ENCODE measurements at regions not wholly inside any gene's neighbourhood (a gene's known extent, or its start where the extent isn't known, plus 50 kb on each side); places are given as distances from the start of the nearest gene placed in this dataset.
"Not testable (repeated sequence)": the region's sequence is repeated elsewhere in the genome, so short reads cannot be mapped to it uniquely, and the experiment has no call there.

DNA sequence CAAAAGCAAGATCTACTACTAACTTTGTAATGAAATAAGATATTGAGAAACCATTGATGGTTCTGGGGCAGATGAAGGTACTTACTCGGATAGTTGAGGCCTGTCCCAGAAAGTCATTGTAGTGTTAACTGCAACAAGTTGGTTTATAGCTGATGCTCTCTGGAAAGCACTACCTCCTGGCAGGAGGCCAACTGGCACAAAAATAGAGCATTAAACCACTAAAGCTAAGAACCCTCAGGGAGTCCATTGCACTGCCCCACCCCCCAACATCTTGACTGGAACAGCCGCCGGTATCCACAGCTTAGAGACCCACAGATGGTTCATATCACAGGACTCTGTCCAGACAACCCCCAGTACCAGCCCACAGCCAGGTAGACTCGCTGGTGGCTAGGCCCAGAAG is 552.5 kb upstream of the CRIM1 start:
- DNase-seq (no peak), ATAC-seq (no peak)

DNA sequence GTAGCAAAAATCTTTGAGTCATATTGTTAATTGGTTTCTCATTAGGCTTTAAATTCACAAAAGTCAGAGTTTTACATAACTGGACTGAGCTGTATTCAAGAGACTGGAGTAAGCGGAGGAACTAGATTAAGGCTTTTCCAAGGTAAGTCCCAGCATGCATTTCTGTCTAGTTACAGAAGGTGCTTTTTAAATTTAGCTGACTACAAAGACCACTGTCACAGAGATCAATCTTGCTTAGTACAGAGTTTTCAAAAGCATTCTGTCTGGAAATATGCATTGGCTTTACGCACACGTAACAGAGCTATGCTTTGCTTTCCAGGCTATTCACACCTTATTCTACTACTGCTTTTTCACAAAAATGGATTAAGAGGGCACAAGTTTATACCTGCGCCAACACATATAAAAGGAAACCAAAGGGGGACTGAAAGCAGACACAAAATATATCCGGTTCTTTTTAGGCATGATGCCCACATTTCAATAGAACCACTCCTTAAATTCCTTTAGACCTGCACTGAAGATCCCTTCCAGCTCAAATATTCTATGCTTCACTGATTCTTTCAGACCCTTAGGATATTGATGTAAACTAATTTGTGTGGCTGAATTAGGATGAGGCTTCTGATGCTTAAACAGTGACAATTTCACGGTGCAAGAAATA is 560.7 kb upstream of the CRIM1 start:
- DNase-seq (no peak), ATAC-seq (no peak)

- ATAC-seq (no peak), DNase-seq (no peak)
Observed at GRCh38 chr2:35790292-35790691, 565.3 kb upstream of the CRIM1 start.

DNA sequence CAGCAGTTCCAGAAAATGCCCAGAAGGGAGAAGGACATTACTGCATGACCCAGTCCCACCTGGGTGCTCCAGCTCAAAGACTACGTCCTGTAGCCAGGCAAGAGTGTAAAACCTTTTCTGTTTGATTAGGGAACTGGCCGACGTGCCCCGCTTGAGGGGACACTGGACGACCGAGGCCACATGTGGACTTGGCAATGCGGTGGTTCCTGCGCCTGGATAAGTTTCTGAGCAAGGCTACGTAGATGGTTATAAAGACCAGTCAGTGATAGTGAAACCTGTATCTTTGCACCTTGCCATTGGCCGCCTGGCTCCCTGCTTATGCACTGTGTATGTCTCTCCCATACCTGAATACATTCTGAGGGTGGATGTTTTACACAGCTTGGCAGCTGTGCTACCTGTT is 567.0 kb upstream of the CRIM1 start:
- ATAC-seq, result no peak

DNA sequence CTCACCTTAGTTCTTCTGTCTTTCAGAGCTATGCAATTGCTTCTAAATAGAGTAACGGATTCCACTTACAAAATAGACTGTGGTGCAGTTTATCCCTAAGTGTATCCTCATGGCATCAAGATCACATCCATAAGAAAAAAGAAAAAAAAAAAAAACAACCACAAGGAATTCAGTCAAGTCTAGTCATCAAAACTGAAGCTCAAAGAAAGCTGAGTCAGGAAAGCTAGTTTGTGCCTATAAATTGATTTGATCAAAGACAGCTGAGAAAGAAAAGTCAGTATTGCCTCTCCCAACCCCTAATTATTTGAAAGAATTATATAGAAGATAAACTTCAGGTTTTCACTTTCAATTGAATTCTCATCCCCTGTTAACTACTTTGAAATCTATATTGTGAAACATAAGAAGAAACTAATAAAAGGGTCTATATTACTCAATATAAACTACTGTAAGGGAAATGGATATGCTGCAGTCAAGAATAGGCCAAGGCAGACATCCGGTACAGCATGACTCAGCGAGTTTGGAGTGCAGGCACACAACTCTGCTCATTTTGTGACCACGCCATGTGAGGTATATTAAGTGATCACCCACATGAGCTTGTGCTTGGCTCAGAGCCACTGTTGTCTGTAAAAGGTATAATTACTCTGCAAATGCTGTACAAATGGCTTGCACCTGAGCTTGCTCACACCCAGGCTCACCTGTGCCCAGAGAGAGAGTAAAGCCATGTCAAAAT is 568.1 kb upstream of the CRIM1 start:
- DNase-seq, result no peak

More for the DNA sequence above, 567.0 kb upstream of the CRIM1 start:
- DNase-seq, result no peak

DNA sequence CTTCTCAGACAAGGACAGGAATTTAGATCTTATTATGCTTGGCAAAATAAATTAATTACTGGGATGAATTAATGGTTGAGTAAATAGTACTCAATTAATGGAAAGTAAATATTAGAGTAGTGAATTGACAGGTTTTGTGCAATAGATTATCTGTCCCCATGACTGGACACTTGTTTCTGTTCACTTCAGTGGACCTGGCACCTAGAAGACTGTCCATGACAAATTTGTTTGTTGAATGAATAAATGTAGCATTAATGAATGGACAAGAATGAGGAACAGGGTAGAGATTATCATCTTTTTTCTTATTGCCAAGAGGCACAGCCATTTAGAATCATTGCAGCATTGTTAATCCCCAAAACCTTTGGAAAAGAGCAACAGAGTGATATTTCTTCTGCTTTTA is 570.0 kb upstream of the CRIM1 start:
- ATAC-seq (no peak), DNase-seq (no peak)

More for the DNA sequence above, 568.1 kb upstream of the CRIM1 start:
- no peak for ATAC-seq

GRCh38 chr2:35784777-35785176 is 570.8 kb upstream of the CRIM1 start:
- ATAC-seq, result no peak

DNA sequence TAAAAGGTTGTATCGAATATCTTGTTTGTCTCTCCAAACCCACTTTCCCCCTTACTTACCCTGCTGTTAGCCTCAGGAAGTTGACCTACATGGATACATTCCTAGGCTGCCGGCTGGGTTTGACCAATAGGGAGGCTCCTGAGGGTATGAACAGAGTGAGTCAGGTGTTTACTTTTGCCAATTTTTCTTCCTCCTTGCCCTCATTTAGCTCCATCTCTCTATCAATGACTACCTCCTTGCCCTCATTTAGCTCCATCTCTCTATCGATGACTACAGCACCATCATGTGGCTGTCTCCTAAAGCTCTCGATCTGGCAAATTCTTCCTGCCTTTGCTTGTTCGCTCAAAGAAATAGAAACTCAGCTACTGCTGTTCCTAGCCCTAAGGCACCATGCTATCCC is 571.9 kb upstream of the CRIM1 start:
- ATAC-seq (no peak), DNase-seq (no peak)

More at GRCh38 chr2:35784777-35785176, 570.8 kb upstream of the CRIM1 start:
- no peak for DNase-seq

DNA sequence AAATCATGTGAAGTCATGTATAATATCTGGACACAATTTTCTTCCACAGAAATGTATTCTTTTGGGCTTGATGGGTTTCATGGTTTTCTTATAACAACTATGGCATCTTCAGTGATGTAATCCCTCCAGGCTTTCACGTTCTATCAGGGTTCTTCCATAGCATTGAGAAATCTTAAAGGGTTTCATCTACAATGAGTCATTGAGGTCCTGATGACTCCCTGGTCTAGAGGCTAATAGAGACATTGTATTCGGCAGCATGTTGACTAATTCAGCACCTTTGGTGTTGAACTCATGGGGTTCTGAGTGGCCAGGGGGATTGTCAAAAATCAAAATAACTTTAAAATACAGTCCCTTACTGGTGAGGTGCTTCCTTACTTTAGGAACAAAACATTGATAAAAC is 614.0 kb upstream of the CRIM1 start:
- ATAC-seq, result no peak

GRCh38 chr2:35731674-35732073 is 623.9 kb upstream of the CRIM1 start:
- DNase-seq (no peak), ATAC-seq (no peak)

More for the DNA sequence above, 614.0 kb upstream of the CRIM1 start:
- no peak for DNase-seq

- DNase-seq (no peak), ATAC-seq (no peak)
Observed at GRCh38 chr2:35714883-35715282, 640.7 kb upstream of the CRIM1 start.

- no peak for DNase-seq
- ATAC-seq, result no peak
Observed at GRCh38 chr2:35708411-35708923, 647.1 kb upstream of the CRIM1 start.

DNA sequence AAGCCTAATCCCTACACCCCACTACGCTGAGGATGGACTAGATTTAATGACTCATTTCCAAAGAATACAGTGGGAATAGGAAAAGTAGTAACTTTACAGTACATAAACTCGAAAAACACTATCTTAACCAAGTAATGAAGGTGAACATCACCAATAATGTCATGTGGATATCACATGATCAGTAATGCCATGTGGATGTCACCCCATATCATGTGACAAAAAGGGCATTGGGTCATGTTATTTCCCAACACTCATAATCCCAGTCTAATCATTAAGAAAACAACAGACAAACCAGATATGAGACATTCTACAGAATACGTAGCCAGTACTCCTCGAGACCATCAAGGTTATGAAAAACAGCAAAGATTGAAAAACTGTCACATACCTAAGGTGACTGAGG is 667.3 kb upstream of the CRIM1 start:
- ATAC-seq (no peak), DNase-seq (no peak)

DNA sequence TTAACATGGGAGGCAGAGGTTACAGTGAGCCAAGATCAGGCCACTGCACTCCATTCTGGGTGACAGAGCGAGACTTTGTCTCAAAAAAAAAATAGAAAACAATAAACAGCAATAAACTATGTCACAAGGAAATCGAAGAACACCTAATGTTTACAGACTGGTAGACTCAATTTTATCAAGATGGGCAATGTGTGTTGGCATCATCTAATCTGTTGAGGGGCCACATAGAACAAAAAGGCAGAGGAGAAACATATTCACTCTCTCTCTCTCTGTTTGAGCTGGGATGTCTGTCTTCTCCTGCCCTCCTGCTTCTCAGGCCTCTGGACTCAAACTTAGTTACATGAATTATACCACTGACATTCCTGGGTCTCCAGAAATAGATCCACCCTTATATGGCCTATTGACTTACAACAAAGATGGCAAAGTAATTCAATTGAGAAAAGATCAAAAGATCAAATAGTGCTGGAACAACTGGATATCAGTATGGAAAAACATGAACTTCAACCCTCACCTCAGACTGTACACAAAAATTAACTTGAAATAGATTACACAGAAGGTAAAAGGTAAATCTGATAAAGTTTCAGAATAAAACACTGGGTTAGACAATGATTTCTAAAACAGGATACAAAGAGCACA is 703.8 kb upstream of the CRIM1 start:
- no peak for ATAC-seq
- DNase-seq, result no peak

DNA sequence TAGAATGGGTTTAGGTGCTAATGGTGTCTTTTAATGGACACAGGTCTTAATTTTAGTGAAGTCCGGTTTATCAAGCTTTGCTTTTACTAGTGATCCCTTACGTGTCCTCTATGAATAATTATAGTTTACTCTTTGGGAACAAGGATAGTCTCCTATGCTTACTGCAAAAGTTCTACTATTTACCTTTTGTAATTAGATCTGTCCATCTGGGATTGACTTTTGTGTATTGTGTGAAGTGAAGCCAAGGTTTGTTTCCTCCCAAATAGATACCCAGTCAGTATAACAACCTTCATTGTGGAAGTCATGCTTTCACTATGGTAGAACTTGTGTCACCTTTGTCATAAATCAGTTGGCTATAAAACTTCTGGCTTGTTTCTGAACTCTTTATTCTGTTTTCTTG is 740.9 kb upstream of the CRIM1 start:
- ATAC-seq (no peak), DNase-seq (no peak)

DNA sequence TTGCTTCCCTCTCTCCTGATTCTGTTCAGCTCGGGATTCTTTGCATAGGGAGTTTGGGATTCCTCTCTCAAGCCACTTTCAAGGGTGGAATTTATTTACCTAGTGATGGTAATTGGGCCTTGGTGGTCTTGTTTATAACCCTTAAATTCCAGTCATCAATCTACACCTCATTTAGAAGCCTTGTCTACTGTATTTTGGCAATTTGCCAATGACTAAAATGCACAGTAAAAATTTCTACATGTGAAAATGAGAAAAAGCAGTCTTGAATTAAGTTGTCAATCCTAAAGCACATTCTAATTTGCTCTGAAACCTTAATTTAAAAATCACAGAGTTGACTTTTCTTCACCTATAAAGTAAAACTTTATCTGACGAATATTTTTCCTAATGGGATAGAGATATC is 749.2 kb upstream of the CRIM1 start:
- ATAC-seq (no peak), DNase-seq (no peak)

DNA sequence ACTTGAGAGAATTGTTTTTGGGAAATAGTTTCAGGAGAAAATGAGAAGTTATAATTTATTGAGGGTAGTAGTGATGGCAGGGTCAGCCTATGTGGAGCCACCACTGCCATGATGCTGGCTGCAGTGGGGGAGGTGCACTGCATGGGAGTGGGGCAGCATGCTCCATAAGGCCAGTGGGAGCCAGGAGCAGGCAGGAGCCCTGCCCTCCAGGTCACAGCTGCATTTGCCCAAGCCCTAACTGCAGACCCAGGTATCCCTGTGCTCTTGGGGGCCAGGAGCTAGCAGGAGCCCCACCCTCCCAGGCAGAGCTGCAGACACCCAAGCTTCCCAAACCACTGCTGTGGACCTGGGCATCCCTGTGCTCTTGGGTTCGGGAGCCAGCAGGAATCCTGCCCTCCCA is 757.3 kb upstream of the CRIM1 start:
- ATAC-seq (no peak), DNase-seq (no peak)

DNA sequence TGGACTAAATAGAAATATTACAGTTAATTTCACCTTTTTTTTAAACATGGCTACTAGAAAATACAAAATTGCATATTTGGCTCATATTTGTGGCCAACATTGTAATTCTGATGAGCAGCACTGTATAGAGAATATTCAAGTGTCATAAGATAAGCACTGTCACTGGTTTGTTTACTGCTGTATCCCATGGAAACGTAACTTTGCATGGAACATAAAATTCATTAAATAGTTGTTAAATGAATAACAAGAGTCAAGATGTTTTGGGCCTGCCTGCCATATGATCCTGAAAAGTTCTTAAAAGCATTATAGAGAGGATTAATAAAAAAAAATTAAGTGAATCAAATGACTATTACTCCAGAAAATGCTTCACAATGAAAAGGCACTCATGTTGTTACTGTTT is 763.7 kb upstream of the CRIM1 start:
- ATAC-seq, result no peak

GRCh38 chr2:35585972-35586371 is 769.6 kb upstream of the CRIM1 start:
- DNase-seq (no peak), ATAC-seq (no peak)

More for the DNA sequence above, 763.7 kb upstream of the CRIM1 start:
- DNase-seq, result no peak

- DNase-seq, result no peak
- no peak for ATAC-seq
Observed at GRCh38 chr2:35582637-35583036, 772.9 kb upstream of the CRIM1 start.

DNA sequence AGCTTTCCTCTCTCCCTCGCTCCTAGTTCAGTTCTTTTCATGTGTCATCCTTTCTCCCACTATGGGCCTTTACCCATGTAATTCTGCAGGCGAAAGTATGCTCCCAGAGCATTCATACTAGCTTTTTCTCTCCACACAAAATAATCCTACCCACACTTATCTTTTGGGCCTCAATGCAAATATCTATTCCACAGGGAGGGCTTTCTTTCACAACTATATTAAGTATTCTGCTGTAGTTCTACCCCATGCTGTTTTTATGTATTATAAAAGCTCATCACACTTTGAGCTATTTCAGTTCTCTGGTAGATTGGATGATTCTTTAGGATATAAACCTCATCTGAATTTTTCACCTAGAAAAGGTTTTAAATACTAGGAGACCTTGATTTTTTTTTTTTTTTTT is 774.6 kb upstream of the CRIM1 start:
- no peak for DNase-seq
- ATAC-seq, result no peak

DNA sequence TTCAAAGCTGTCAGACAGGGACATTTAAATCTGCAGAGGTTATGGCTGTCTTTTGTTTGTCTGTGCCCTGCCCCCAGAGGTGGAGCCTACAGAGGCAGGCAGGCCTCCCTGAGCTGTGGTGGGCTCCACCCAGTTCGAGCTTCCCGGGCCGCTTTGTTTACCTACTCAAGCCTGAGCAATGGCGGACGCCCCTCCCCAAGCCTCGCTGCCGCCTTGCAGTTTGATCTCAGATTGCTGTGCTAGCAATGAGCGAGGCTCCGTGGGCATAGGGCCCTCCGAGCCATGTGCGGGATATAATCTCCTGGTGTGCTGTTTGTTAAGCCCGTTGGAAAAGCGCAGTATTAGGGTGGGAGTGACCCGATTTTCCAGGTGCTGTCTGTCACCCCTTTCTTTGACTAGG is 787.0 kb upstream of the CRIM1 start:
- ATAC-seq, DNase-seq: not testable (repeated sequence)

DNA sequence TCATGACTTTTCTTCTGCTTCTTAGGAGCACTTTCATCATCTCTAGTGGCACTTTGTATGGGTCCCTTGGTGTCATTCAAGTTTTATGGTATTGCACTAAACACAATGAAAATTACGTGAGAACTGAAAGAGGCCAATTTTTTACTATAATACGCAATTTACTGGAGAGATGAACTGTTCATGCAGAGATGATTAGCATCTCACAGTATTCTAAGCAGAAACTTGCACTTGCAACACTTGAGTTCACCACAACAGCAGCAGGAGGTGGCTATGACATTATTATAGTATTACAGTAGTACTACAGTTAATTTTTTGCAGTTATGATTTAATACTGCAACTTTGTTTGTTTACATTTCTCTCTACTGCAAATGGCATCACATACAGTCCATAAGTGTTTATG is 793.1 kb upstream of the CRIM1 start:
- DNase-seq, result no peak
- ATAC-seq, result no peak
